Gastrocnemius medialis (tissue), 4 donors: ENCODE measurements at regions not wholly inside any gene's neighbourhood (a gene's known extent, or its start where the extent isn't known, plus 50 kb on each side); places are given as distances from the start of the nearest gene placed in this dataset.

ENCODE experiments used
- CTCF ChIP-seq, 5 experiments: fragments of 450-650 bp in 3 of 5; fragments of 200-600 bp in 2 of 5; sonication (generic) in 2 of 5; IDR thresholded peaks in 4 of 5; conservative IDR thresholded peaks in 1 of 5; 1 replicate in 4 of 5; 2 replicates in 1 of 5; pipeline ENCODE4 v1.5.1; 2016 to 2019; ENCODE audit warnings: antibody characterized with exemption in 5 of 5, mild to moderate bottlenecking in 3 of 5, moderate library complexity in 3 of 5
- POLR2A ChIP-seq, 2 donors: fragments of 450-650 bp; IDR thresholded peaks; one replicate each; pipeline ENCODE4 v1.6.1; 2017; ENCODE audit warnings: antibody characterized with exemption in 2 of 2, mild to moderate bottlenecking in 2 of 2, moderate library complexity in 2 of 2

- TF ChIP-seq CTCF (IDR thresholded peaks at IDR 0.05 in 4 of 5, conservative IDR thresholded peaks at IDR 0.05 in 1 of 5) (no peak), POLR2A (IDR thresholded peaks at IDR 0.05) (no peak)
These were observed 515.2 kb downstream of the GLUD2 start for GRCh38 chrX:121562616-121563015.
